ENCODE measurements at regions not wholly inside any gene's neighbourhood (a gene's known extent, or its start where the extent isn't known, plus 50 kb on each side); places are given as distances from the start of the nearest gene placed in this dataset.

DNA sequence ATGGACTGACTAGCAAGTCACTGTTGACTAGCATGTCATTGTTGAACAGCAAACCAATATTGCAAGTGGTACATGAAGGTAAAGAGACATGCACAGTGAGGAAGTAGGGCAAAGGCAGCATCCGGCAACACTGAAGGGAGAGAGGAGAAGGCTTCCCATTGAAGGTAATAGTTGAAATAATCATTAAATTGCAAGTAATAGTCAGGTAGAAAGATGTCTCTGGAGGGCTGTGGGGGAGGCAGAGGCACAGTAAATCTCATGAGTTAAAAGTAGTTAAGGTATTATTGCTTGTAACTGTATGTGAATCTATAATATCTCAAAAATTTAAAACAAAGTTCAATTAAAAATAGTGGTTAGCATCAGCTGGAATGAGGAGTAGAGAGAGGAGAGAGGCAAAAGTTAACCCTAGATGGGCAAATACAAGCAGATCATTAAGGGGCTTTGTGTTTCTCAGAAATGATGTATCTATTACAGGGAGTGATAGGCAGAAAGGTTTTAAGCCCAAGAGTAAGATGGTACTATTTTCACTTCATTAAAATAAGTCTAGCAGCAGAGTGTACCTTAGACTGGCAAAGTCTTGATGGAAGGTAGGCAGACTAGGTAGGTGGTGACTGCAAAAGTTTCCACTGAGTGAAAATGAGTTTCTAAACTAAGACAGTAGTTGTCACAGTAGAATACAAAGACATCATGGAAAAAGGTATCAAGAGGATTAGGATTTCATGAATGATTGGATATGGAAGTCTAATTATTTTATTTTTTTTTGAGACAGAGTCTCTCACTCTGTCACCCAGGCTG, 776.6 kb downstream of the RAB28 start:
- no peak for DNase-seq (ENCODE audit: low spot score)
- TF ChIP-seq, protein P1, sequence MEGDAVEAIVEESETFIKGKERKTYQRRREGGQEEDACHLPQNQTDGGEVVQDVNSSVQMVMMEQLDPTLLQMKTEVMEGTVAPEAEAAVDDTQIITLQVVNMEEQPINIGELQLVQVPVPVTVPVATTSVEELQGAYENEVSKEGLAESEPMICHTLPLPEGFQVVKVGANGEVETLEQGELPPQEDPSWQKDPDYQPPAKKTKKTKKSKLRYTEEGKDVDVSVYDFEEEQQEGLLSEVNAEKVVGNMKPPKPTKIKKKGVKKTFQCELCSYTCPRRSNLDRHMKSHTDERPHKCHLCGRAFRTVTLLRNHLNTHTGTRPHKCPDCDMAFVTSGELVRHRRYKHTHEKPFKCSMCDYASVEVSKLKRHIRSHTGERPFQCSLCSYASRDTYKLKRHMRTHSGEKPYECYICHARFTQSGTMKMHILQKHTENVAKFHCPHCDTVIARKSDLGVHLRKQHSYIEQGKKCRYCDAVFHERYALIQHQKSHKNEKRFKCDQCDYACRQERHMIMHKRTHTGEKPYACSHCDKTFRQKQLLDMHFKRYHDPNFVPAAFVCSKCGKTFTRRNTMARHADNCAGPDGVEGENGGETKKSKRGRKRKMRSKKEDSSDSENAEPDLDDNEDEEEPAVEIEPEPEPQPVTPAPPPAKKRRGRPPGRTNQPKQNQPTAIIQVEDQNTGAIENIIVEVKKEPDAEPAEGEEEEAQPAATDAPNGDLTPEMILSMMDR (IDR thresholded peaks at IDR 0.05; ENCODE audit: extremely low read depth, insufficient read depth, missing control alignments) = no peak
- in situ Hi-C loops (cut with MboI; ENCODE audit: low pct_unique_long_range_greater_than_20kb, low sequenced_read_pairs, unreplicated experiment) = no loop called here

DNA sequence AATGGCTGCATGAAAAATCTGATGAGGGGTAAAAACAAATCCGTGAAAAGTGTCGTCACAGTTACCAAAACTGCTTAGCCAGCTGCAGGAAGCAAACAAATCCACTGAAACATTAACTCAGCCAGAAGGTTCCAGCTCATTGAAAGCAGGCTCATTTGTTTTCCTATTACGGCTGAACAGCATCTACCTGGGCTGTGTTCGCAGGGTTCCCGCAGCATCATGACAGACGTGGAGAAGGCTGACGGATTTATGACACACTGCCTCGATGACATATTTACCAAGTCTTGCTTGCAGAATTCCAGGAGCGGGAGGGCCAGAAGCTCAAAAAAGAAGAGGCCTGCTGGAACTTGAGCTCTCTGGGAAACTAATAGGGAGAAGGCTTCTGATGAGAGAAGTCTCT, 781.1 kb downstream of the RAB28 start:
- TF ChIP-seq, protein P1 (IDR thresholded peaks at IDR 0.05; ENCODE audit: extremely low read depth, insufficient read depth, missing control alignments) = no peak
- DNase-seq (ENCODE audit: low spot score) = no peak
- in situ Hi-C loops (cut with MboI; ENCODE audit: low pct_unique_long_range_greater_than_20kb, low sequenced_read_pairs, unreplicated experiment) = no loop called here

DNA sequence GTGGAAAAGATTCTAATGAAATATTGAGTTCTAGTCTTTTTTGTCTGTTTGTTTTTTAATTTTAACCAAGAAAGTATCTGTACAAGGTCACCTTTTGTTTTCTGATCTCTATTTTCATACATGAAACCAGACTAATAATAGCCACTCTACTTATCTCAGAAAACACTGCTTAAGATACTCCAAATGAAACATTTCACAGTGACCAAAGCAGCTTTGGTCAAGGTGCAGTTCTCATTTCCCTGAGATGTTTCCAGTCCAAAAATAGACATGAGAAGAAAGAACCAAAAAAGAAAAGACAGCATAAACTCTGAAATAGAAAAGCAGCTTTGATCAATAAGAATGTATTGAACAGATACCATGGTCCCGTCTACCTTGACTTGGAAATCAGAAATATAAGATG, 782.8 kb downstream of the RAB28 start:
- TF ChIP-seq, protein P1 (IDR thresholded peaks at IDR 0.05; ENCODE audit: extremely low read depth, insufficient read depth, missing control alignments) = no peak
- in situ Hi-C loops (cut with MboI; ENCODE audit: low pct_unique_long_range_greater_than_20kb, low sequenced_read_pairs, unreplicated experiment) = no loop called here
- DNase-seq (ENCODE audit: low spot score) = no peak

DNA sequence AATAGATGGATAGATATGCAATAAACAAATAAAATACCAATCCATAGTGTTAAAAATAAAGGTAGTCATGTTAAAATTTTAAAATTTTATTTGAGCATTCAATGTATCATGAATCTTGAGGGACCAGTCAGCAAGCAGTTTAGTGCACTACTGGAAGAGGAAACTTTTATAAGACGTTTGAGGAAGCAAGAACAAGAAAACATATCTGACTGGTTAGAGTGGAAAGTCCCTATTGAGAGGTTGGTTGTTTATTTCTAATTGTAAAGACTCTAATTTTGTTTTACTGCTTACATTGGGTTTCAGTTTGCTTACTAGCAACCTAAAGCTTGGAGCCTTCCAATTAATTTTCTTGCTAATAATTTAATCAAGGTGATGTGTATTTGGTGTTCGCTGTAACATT, 786.2 kb downstream of the RAB28 start:
- no peak for DNase-seq (ENCODE audit: low spot score)
- TF ChIP-seq, protein P1 (IDR thresholded peaks at IDR 0.05; ENCODE audit: extremely low read depth, insufficient read depth, missing control alignments) = no peak
- in situ Hi-C loops (cut with MboI; ENCODE audit: low pct_unique_long_range_greater_than_20kb, low sequenced_read_pairs, unreplicated experiment) = no loop called here

DNA sequence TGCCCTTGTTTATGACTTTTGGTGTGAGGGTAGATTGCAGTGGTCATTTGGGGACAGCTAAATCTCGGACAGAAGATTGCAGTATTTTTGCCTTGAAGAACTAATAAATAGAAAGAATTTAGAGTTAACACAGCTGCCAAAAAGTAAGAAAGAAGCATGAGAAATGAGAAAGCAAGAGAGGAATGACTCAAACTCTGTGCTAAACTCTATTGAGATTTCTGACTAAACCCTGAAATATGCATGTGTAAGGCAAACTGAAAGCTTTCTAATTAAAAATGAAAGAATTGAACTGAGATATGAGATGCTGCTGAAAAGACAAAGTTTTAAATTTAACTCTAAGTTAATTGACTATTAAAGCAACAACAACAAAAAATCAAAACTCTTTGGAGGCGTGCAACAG, 791.3 kb downstream of the RAB28 start:
- no peak for DNase-seq (ENCODE audit: low spot score)
- TF ChIP-seq, protein P1 (IDR thresholded peaks at IDR 0.05; ENCODE audit: extremely low read depth, insufficient read depth, missing control alignments) = no peak
- in situ Hi-C loops (cut with MboI; ENCODE audit: low pct_unique_long_range_greater_than_20kb, low sequenced_read_pairs, unreplicated experiment) = no loop called here

DNA sequence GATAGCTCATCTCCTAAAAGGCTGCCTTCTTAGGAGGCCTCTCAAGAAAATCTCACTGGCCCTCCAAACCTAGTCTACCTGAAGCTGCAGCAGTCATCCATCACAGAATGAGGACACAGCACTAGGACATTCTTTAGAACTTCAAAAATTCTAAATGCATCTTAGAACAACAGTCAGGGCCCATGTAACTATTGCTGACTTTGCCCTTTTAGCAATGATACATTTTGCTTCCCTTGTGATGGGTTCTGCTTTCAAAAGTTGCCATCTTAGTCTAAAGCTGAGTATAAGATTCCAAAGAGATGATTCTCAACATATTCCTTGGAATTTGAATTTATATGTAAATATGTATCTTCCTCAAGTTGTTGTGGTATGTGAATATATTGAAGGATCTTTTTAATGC, 793.0 kb downstream of the RAB28 start:
- TF ChIP-seq, protein P1 (IDR thresholded peaks at IDR 0.05; ENCODE audit: extremely low read depth, insufficient read depth, missing control alignments) = no peak
- in situ Hi-C loops (cut with MboI; ENCODE audit: low pct_unique_long_range_greater_than_20kb, low sequenced_read_pairs, unreplicated experiment) = no loop called here
- no peak for DNase-seq (ENCODE audit: low spot score)

Data from GM13977 (cell line).